ENCODE measurements at regions not wholly inside any gene's neighbourhood (a gene's known extent, or its start where the extent isn't known, plus 50 kb on each side); places are given as distances from the start of the nearest gene placed in this dataset.

DNA sequence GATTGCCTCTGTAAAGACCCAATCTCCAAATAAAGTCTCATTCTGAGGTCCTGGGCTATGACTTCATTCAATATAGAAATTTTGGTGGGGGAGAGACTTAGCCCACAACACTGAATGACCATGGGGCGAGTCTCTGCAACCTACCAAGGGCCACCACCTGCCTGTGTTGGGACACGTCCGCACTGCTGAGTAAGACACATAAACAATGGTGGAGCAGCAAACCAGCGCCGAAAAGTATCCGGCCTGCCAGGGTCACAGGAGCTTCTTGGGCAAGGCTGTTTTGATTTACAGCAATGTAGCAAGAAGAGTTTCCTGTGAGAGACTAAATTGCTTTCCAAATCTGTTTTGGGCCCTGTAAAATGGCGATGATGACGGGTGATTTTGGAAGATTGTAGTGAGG, 122.3 kb downstream of the SHANK2 start:
- BruUV-seq (replicated peaks): no TSS peak
- CTCF ChIA-PET: no interaction called here
- dilution Hi-C loops (cut with MboI; ENCODE audit: extremely low pct_ligation_motif_present, low sequenced_read_pairs): no loop called here
- no peaks in the 10 kb centered on the region for H3K4me1 ChIP-seq (ENCODE audit: control insufficient read depth, extremely low read depth, insufficient read depth, low read length)
- H3K79me2 ChIP-seq (ENCODE audit: control insufficient read depth, insufficient read depth, low read length): no peaks in the 10 kb centered on the region
- H3K36me3 ChIP-seq (ENCODE audit: control insufficient read depth in 2 of 2, extremely low read depth in 1 of 2, insufficient read depth in 2 of 2, low read length in 2 of 2): no peaks in the 10 kb centered on the region
- DNase-seq (ENCODE audit: low read depth, low spot score): no peak
- no peak overlapping the region for H3K4me2 ChIP-seq (ENCODE audit: insufficient read depth, low read length)
- peaks cover 2% of the 10 kb centered on the region for H3K9me3 ChIP-seq (replicated peaks; ENCODE audit: control insufficient read depth, insufficient read depth, low read length)
- no peak overlapping the region for H3K4me3 ChIP-seq (replicated peaks in 1 of 3; ENCODE audit: insufficient read depth in 1 of 3, low read depth in 1 of 3, low read length in 3 of 3)
- TF ChIP-seq EZH2 (IDR thresholded peaks at IDR 0.05; ENCODE audit: borderline replicate concordance, low read depth, low read length, severe bottlenecking) (no peak), FOS (IDR thresholded peaks at IDR 0.05; ENCODE audit: borderline replicate concordance, insufficient read depth, low read length) (no peak)
- no peak overlapping the region for H3K27ac ChIP-seq (ENCODE audit: insufficient read depth, low read depth, low read length)
- H3K27me3 ChIP-seq (ENCODE audit: control insufficient read depth in 2 of 2, insufficient read depth in 2 of 2, low read length in 2 of 2): no peaks in the 10 kb centered on the region
- H4K20me1 ChIP-seq (replicated peaks; ENCODE audit: control insufficient read depth, extremely low read depth, insufficient read depth, low read length): no peaks in the 10 kb centered on the region
- no peak overlapping the region for H2AFZ ChIP-seq (ENCODE audit: low read depth, low read length)
- intact Hi-C loops (cut with micrococcal nuclease): no loop called here
- no peaks in the 10 kb centered on the region for H3K9me1 ChIP-seq (replicated peaks; ENCODE audit: control insufficient read depth, extremely low read depth, insufficient read depth, low read length)
- FAIRE-seq: no peak
- POLR2A ChIA-PET: no interaction called here
- H3K9ac ChIP-seq (replicated peaks; ENCODE audit: extremely low read depth, insufficient read depth, low read length): no peak overlapping the region

DNA sequence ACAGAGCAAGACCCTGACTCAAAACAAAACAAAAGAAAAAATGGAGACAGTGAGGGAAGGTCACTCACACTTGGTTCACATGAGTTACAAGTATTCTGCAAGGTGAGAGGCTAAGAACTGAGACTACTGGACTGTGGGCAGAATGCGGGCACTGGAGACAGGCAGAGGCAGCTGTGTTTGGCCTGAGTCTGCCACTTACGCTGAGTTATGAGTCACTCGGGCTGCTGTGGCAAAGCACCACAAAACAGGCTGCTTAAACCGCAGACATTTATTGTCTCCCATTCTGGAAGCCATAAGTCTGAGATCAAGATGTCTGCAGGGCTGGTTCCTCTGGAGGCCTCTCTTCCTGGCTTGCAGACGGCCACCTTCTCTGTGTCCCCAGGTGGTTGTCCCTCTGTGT, 122.8 kb downstream of the SHANK2 start:
- no peaks in the 10 kb centered on the region for H3K79me2 ChIP-seq (ENCODE audit: control insufficient read depth, insufficient read depth, low read length)
- DNase-seq (ENCODE audit: low read depth, low spot score): no peak
- peaks cover 2% of the 10 kb centered on the region for H3K9me3 ChIP-seq (replicated peaks; ENCODE audit: control insufficient read depth, insufficient read depth, low read length)
- no peak overlapping the region for H3K4me2 ChIP-seq (ENCODE audit: insufficient read depth, low read length)
- no peaks in the 10 kb centered on the region for H3K27me3 ChIP-seq (ENCODE audit: control insufficient read depth in 2 of 2, insufficient read depth in 2 of 2, low read length in 2 of 2)
- H3K9ac ChIP-seq (replicated peaks; ENCODE audit: extremely low read depth, insufficient read depth, low read length): no peak overlapping the region
- ChIA-PET POLR2A (no interaction called here), CTCF (no interaction called here)
- no peaks in the 10 kb centered on the region for H3K9me1 ChIP-seq (replicated peaks; ENCODE audit: control insufficient read depth, extremely low read depth, insufficient read depth, low read length)
- dilution Hi-C loops (cut with MboI; ENCODE audit: extremely low pct_ligation_motif_present, low sequenced_read_pairs): no loop called here
- FAIRE-seq: no peak
- no peaks in the 10 kb centered on the region for H4K20me1 ChIP-seq (replicated peaks; ENCODE audit: control insufficient read depth, extremely low read depth, insufficient read depth, low read length)
- TF ChIP-seq POLR2AphosphoS5 (IDR thresholded peaks at IDR 0.05; ENCODE audit: insufficient read depth, low read depth, low read length) (no peak), POLR2A (IDR thresholded peaks at IDR 0.05; ENCODE audit: low read depth, low read length) (no peak), EZH2 (IDR thresholded peaks at IDR 0.05; ENCODE audit: borderline replicate concordance, low read depth, low read length, severe bottlenecking) (no peak), MYC (IDR thresholded peaks at IDR 0.05; ENCODE audit: low read depth, low read length) (no peak), JUN (IDR thresholded peaks at IDR 0.05; ENCODE audit: borderline replicate concordance, insufficient read depth, insufficient read length, low read depth) (no peak), FOS (IDR thresholded peaks at IDR 0.05; ENCODE audit: borderline replicate concordance, insufficient read depth, low read length) (no peak)
- TF ChIP-seq, protein P1, sequence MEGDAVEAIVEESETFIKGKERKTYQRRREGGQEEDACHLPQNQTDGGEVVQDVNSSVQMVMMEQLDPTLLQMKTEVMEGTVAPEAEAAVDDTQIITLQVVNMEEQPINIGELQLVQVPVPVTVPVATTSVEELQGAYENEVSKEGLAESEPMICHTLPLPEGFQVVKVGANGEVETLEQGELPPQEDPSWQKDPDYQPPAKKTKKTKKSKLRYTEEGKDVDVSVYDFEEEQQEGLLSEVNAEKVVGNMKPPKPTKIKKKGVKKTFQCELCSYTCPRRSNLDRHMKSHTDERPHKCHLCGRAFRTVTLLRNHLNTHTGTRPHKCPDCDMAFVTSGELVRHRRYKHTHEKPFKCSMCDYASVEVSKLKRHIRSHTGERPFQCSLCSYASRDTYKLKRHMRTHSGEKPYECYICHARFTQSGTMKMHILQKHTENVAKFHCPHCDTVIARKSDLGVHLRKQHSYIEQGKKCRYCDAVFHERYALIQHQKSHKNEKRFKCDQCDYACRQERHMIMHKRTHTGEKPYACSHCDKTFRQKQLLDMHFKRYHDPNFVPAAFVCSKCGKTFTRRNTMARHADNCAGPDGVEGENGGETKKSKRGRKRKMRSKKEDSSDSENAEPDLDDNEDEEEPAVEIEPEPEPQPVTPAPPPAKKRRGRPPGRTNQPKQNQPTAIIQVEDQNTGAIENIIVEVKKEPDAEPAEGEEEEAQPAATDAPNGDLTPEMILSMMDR (IDR thresholded peaks at IDR 0.05; ENCODE audit: extremely low read depth in 1 of 2, insufficient read depth in 1 of 2, low read depth in 1 of 2, low read length in 2 of 2): no peak
- H2AFZ ChIP-seq (ENCODE audit: low read depth, low read length): no peak overlapping the region
- H3K36me3 ChIP-seq (ENCODE audit: control insufficient read depth in 2 of 2, extremely low read depth in 1 of 2, insufficient read depth in 2 of 2, low read length in 2 of 2): no peaks in the 10 kb centered on the region
- no peak overlapping the region for H3K4me3 ChIP-seq (replicated peaks in 1 of 3; ENCODE audit: insufficient read depth in 1 of 3, low read depth in 1 of 3, low read length in 3 of 3)
- no peaks in the 10 kb centered on the region for H3K4me1 ChIP-seq (ENCODE audit: control insufficient read depth, extremely low read depth, insufficient read depth, low read length)
- BruUV-seq (replicated peaks): no TSS peak
- H3K27ac ChIP-seq (ENCODE audit: insufficient read depth, low read depth, low read length): no peak overlapping the region
- intact Hi-C loops (cut with micrococcal nuclease): no loop called here

All from endothelial cell of umbilical vein (primary cell).